SU-DHL-6 (cell line): ENCODE measurements at regions not wholly inside any gene's neighbourhood (a gene's known extent, or its start where the extent isn't known, plus 50 kb on each side); places are given as distances from the start of the nearest gene placed in this dataset.

Experiments
- CTCF ChIP-seq: fragments of 200-600 bp; sonication (generic); IDR thresholded peaks from one replicate; pipeline ENCODE4 v1.5.1; 2017; ENCODE audit warnings: antibody characterized with exemption, mild to moderate bottlenecking, low read length, moderate library complexity; ENCODE audit not compliant: insufficient read depth, poor library complexity, severe bottlenecking
- EZH2phosphoT487 ChIP-seq: fragments of 200-600 bp; sonication (generic), shearing (Covaris generic); conservative IDR thresholded peaks from 2 replicates; pipeline ENCODE4 v1.6.1; 2018; ENCODE audit warnings: mild to moderate bottlenecking, antibody characterized with exemption, low read length, moderate library complexity, mixed read lengths

- TF ChIP-seq CTCF (no peak), EZH2phosphoT487 (no peak)
Measured at GRCh38 chr10:78944723-78945312, 123.9 kb upstream of the ZMIZ1 start.
